GM21737 (cell line): ENCODE measurements at regions not wholly inside any gene's neighbourhood (a gene's known extent, or its start where the extent isn't known, plus 50 kb on each side); places are given as distances from the start of the nearest gene placed in this dataset.

Source experiments
- ATAC-seq: cut with Tn5 transposase; IDR thresholded peaks from one replicate; pipeline ENCODE4 v1.9.1; 2021; ENCODE audit warnings: mild to moderate bottlenecking, moderate library complexity; ENCODE audit not compliant: unreplicated experiment

DNA sequence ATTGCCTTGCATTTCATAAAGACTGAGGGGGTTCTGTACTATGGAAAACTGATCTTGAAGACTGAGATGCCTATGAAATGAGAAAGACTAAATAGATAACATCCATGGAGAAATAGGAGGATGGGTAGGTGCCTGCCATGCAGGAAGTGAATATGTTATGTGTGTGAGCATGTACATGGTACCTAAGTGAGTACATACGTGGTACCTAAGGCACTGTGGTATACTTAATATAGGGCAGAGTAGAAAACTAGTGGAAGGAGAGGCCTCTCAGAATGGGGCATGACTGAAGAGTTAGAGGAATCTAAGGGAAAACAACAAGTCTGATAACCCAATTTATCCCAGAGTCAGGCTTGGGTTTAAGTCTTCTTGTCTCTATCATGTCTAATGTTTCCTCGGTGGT lies 161.8 kb upstream of the DCN start:
- no peak for ATAC-seq

GRCh38 chr12:91343010-91343409 lies 160.4 kb upstream of the DCN start:
- ATAC-seq = no peak

- no peak for ATAC-seq
These were observed 156.5 kb upstream of the DCN start for GRCh38 chr12:91339106-91339505.

DNA sequence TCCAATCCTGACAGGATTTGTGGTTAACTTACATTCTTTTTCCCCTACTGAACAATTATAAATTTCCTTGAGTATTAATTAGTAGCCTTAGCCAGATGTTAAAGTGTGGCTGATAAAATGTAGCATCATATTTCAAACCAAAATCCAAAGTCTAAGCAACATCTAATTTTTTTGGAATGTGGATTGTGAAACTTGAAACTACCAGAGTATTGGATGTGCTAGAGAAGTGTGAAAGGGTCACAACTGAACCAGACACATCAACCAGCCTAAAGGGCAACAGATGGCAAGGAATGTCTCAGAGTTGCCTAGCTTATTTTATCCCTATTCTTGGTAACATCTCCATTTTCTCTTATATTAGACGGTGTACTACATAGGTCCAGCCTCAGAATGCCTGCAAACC lies 153.1 kb upstream of the DCN start:
- no peak for ATAC-seq

GRCh38 chr12:91333966-91334365 lies 151.3 kb upstream of the DCN start:
- ATAC-seq = no peak

- no peak for ATAC-seq
These were observed 149.7 kb upstream of the DCN start for GRCh38 chr12:91332302-91332701.

DNA sequence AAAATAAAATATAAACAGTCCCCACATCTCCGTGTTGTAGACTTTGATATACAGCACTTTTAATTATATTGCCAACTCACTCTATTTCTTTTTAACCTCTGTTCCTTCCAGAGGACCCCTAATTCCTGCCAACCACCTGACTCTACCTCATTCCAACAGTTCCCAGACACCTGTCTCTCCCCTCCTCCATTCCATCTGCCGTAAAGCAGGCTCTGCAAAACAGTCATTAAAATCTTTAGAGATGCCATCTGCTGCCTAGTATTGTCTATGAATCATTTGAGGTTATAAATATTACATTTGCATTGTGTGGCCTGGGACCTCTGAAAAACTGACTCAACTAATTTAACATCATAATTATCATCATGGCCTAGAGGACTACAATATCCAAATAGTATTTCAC lies 148.8 kb upstream of the DCN start:
- ATAC-seq = no peak

- no peak for ATAC-seq
These were observed 145.8 kb upstream of the DCN start for GRCh38 chr12:91328451-91328850.

DNA sequence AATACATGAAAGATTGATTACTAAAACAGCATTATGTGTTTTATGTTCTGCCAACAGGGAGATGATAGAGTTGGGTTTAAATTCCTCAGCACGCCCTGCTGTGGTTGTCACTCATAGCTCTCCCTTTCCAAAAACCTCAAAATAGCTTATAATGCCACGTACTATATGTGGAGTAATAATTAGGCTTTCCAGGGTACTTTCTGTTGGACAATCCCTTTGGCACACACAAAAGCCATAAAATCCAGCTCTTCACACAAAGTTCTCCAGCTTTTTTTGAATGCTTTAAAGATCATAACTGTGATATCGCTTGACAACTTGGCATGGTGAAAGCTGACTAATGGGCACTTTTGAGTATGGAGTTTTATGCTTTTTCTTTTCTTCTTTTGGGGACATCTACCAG lies 145.3 kb upstream of the DCN start:
- ATAC-seq = no peak

DNA sequence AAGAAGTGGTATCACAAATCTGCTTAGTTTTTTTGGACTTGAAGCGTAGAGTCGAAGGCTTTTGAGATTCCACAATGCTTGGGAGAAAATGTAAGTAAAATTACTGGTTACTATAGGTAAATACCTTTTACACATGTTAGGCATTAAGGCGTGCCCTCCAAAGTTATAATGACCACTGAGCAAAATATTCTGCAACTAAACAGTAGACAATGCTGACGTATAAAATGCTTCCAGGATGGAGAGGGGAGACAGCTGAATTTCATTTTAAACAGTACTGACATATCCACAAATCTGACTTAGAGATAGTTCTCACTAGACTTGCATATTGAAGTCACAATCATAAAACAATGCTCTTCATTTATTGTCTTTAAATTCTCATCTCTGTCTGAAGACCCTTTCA lies 144.5 kb upstream of the DCN start:
- no peak for ATAC-seq

GRCh38 chr12:91326058-91327027 lies 143.7 kb upstream of the DCN start:
- ATAC-seq = no peak

DNA sequence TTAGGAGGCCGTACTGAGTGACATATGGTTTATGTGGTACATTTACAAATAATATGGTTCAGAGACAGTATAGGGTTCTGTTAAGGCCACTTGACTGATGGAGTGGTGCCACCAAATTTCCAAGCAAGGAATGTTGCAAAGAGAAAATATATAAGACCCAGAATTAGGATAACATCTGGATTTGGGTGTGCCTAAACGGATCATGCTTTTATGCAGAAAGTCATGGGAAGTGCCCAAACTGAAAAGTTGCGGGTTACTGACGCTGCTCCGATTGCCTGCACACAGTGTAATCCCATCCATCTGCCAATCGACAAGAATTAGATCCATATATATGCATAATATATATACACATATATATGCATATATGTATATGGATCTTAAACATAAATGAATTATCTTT lies 138.4 kb upstream of the DCN start:
- ATAC-seq = no peak

- no peak for ATAC-seq
These were observed 136.6 kb upstream of the DCN start for GRCh38 chr12:91319071-91319760.

DNA sequence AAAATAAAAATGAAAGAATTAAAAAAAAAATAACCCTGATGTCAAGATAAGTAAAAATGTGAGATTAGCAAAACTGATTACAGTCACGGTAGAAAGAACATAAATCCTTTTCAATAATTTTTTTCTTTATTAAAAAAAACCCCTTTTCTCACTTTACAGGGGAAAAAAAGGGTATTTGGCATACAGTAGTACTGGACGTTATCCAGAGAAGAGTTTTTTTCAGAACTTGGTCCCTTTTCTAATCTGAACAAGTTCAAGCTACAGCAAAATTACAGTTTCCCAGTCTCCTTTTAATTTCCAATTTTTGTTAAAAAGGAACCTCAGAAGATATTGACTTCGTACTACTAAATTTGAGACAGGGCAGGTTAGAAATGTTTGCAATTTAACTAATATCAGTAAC lies 134.7 kb upstream of the DCN start:
- ATAC-seq = no peak

GRCh38 chr12:91316907-91317269 lies 134.3 kb upstream of the DCN start:
- ATAC-seq = no peak

- ATAC-seq = no peak
These were observed 133.7 kb upstream of the DCN start for GRCh38 chr12:91316161-91316906.

DNA sequence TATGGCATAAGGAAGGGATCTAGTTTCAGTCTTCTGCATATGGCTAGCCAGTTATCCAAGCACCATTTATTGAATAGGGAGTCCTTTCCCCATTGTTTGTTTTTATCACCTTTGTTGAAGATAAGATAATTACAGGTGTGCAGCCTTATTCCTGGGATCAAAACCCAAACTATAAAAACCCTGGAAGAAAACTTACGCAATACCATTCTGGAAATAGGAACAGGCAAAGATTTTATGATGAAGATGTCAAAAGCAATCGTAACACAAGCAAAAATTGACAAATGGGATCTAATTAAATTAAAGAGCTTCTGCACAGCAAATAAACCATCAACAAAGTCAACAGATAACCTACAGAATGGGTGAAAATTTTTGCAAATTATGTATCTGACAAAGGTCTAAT lies 128.5 kb upstream of the DCN start:
- no peak for ATAC-seq

- ATAC-seq = no peak
These were observed 126.8 kb upstream of the DCN start for GRCh38 chr12:91309450-91309849.

GRCh38 chr12:91307957-91308670 lies 125.5 kb upstream of the DCN start:
- no peak for ATAC-seq

- no peak for ATAC-seq
These were observed 107.7 kb upstream of the DCN start for GRCh38 chr12:91290354-91290753.

DNA sequence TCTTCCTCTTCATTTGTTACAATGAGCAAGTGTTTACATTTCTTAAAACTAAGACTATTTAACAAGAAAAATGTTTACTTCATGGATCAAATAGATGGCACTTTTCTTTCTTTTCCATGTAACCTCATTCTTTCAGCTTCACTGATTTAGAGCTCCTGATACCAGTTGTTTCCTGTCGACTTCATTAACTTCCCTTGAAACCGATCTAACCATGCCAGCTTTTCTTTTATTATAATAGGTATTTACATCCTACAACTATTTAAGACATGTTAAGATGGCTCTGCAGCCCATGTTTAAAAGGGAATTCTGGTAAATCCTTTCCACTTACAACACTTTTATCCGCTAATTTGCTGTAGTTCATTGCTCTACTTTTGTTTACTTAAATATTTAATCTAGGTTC lies 107.3 kb upstream of the DCN start:
- ATAC-seq = no peak
